Hematopoietic multipotent progenitor cell treated with erythropoietin and hydrocortisone succinate and interleukin-3 and kit ligand, for 17 days (in vitro differentiated cells): ENCODE measurements at regions not wholly inside any gene's neighbourhood (a gene's known extent, or its start where the extent isn't known, plus 50 kb on each side); places are given as distances from the start of the nearest gene placed in this dataset.
"Not testable (repeated sequence)": the region's sequence is repeated elsewhere in the genome, so short reads cannot be mapped to it uniquely, and the experiment has no call there.

Source experiments
- DNase-seq: peaks from one replicate; pipeline ENCODE4 v3.0.0-alpha.2; 2015; ENCODE audit warnings: low spot score

DNA sequence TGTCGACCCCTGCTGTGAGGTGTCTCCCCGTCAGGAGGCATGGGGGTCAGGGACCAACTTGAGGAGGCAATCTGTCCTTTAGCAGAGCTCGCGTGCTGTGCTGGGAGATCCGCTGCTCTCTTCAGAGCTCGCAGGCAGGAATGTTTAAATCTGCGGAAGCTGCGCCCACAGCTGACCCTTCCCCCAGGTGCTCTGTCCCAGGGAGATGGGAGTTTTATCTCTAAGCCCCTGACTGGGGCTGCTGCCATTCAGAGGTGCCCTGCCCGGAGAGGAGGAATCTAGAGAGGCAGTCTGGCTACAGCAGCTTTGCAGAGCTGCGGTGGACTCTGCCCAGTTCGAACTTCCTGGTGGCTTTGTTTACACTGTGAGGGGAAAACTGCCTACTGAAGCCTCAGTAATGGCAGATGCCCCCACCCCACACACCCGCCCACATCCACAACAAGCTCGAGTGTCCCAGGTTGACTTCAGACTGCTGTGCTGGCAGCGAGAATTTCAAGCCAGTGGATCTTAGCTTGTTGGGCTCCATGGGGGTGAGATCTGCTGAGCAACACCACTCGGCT lies 133.1 kb downstream of the CENPC start:
- not testable (repeated sequence) for DNase-seq

DNA sequence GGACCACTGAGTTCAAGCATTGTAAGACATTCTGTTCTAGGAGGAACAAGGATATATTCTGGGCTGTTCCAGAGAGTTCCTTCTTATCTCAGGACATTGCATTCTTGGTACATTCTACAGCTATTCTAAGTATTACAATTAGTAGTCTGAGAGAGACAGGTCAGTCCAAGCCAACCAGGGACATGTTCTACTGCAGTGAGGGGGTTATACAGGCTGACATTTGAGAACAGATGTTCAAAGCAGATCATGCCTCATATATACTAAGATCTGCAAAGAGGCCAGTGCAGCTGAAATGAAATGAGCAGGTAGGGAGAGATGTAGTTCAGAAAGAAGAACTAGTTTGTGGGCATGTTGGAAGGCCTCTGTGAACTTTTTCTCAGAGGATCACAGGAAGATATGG lies 142.0 kb downstream of the CENPC start:
- no peak for DNase-seq

GRCh38 chr4:67401902-67402301 lies 143.4 kb downstream of the CENPC start:
- DNase-seq: no peak

- no peak for DNase-seq
Observed at GRCh38 chr4:67397931-67398330, 147.4 kb downstream of the CENPC start.

GRCh38 chr4:67397031-67397430 lies 148.3 kb downstream of the CENPC start:
- DNase-seq: no peak

GRCh38 chr4:67396008-67396407 lies 149.3 kb downstream of the CENPC start:
- DNase-seq: no peak

DNA sequence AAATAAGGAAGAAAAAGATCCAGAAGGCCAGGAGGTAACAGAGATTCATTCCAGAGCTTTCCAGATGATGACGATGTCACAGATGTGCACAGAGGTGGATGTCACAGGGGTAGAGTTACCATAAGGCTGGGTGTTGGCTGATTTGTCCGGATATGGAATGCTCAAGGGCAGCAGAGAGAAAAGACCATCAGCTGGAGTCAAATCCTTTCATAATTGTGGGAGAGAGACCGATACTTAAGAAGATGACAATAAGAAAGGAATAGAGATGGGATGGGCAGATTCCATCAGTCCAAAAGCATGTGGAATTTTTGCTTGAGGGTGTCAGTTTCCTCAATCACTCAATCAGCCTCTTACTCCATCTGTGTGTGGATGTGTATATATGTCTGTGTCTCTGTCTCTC lies 150.4 kb downstream of the CENPC start:
- no peak for DNase-seq

DNA sequence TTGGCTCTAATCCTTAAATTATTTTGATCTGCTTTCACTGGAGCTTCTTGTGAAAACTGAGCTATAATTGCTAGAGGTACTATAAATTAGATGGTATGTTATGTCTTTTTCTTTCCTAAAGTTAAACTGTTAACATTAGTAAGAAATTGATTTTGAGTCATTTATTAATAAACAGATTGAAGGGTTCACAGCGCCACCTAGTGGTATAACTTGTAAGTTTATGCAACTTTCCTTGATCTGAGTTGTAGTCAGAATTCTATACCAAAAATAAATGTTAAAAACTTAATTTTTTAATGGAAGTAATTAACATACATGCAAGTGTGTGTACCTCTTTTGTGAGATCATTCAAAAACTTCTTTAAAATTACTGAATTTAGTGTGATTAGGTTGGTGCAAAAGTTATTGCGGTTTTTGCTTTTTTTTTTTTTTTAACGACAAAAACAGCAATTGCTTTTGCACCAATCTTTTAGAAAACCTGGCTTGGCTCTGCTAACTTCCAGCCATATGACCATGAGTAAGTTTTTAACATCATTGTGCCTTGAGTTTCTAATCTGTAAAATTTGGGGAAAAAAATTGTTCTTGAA lies 151.5 kb downstream of the CENPC start:
- peak; percentile 68 for DNase-seq

GRCh38 chr4:67393007-67393406 lies 152.3 kb downstream of the CENPC start:
- no peak for DNase-seq

GRCh38 chr4:67381406-67381804 lies 163.9 kb downstream of the CENPC start:
- not testable (repeated sequence) for DNase-seq

- not testable (repeated sequence) for DNase-seq
Observed at GRCh38 chr4:67380702-67381405, 164.4 kb downstream of the CENPC start.

- no peak for DNase-seq
Observed at GRCh38 chr4:67380154-67380553, 165.1 kb downstream of the CENPC start.

DNA sequence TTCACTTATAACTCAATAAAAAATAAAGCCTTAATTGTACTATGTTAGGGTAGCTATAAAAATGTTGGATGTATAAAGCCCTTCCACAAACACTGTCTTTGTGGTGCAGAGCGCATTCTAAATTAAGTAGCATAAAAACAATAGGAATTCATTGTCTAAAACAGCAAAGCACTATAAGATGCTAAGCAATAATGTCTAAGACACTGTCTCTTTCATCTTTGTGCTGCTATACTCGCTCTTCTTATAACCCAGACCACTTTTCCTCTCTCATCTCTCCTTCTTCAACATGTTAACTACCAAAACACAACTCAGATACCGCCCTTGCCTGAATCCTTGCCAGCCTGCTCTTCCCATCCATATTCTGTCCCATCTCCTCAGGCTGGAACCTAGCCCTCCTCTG lies 170.0 kb downstream of the CENPC start:
- no peak for DNase-seq

DNA sequence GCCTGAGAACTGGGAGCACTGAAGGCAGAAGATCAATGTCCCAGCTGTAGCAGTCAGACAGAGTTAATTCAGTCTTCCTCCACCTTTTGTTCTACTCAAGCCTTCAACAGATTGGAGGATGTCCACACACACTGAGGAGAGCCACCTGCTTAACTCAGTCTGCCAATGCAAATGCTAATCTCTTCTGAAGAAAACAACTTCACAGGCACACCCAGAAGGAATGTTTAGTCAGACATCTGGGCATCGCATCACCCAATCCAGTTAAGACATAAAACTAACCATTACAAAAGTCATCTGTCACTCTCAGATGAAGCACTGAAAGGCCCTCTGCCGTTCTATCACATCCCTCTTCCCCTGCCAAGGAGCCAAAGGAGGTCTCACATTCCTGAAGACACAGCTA lies 173.7 kb downstream of the CENPC start:
- no peak for DNase-seq

- peak; percentile 31 for DNase-seq
Observed at GRCh38 chr4:67366311-67366861, 178.9 kb downstream of the CENPC start.

- DNase-seq: peak; percentile 19
Observed at GRCh38 chr4:67365661-67366245, 179.6 kb downstream of the CENPC start.

- no peak for DNase-seq
Observed at GRCh38 chr4:67355806-67356205, 189.5 kb downstream of the CENPC start.

DNA sequence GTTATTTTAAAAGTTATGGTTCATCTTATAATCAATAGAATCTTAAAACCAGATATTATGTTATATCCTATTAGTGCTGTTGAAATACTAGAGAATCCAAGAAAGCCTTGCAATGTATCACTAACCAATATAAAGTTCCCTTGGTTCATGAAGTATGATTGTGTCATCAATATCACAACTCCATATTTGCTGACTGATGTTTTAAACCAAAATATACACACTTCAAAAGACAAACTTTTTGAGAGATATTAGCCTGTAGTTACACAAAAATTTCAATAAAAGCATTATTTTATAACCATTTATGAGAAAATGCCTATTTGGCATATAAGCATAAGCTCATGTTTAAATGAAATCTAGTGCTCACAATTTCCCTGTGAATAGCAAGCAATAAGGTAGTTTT lies 198.6 kb downstream of the CENPC start:
- DNase-seq: no peak

DNA sequence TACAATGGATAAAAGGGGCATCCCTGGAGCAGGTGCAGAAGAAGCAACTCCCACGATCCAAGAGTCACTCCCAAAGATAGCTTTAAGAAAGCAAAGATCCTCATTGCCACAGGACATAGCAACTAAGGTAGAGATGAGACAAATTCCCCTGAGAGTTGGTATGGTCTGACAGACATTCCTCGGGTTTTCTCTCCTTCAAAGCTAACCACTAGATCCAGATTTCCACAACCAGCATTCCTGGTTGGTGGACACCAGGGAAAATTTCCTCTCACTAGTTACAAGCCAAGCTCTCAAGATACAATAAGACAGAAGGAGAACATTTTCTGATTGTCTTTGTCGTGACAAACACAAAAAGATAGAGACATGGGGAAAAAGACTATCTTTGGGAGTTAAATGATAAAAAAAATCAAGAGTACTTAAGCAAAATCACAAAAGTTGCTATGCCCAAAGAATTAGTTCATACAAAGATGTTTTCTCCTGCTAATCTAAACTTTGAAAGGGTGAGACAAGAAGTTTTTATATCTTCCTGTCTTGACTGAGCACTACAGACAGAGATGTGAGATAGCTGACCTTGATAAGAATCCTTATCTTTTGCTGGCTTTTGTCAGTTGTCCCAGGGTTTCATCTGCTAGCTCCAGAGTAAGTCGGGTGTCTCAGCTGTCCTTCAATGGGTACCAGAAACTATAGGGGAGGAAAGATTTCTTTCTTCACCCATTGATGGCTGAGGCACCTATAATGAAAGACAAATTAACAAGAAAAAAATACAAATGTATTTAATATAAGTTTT lies 200.5 kb downstream of the CENPC start:
- DNase-seq: no peak

DNA sequence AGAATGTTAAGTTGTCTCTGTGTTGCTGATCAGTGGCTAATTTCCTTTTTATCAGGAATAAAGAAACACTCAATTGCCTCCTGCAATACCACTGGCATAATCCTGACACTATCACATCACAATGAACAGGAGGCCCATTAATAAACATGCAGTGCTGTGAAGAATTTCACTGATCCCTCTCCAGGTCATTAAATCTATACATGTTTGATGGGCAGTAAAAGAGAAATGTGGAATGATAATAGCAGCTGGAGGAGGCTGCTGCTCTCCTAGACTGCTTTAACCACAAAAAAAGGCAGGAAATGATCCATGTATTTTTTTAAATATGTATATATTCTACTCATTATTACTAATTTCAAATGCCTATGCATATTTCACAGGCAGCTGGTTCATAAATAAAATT lies 202.1 kb downstream of the CENPC start:
- DNase-seq: no peak

- DNase-seq: no peak
Observed at GRCh38 chr4:67342291-67342690, 203.0 kb downstream of the CENPC start.

GRCh38 chr4:67333664-67334063 lies 211.6 kb downstream of the CENPC start:
- no peak for DNase-seq
